IMR-90 (cell line): ENCODE measurements at regions not wholly inside any gene's neighbourhood (a gene's known extent, or its start where the extent isn't known, plus 50 kb on each side); places are given as distances from the start of the nearest gene placed in this dataset.

Experiments
- ATAC-seq: fragments of 200-7000 bp; cut with Tn5 transposase; 2 replicates; pipeline ENCODE4 v1.9.1; 2020; ENCODE audit warnings: low read depth, mild to moderate bottlenecking, moderate library complexity
- BruUV-seq: library from RNA; stranded (reverse); fragments of 400-500 nt; replicated peaks from 2 replicates; lab custom pipeline; 2021; lab: Mats Ljungman, UMichigan
- CTCF ChIA-PET: fragments of 300-600 bp; formaldehyde crosslinking; extraction: SDS; loops from one replicate; lab custom pipeline; 2021; ENCODE audit warnings: antibody characterized with exemption; lab: Yijun Ruan, JAX
- POLR2A ChIA-PET: fragments of 300-600 bp; sonication (Branson Sonifier 250); formaldehyde crosslinking; loops from one replicate; lab custom pipeline; 2022; ENCODE audit warnings: antibody characterized with exemption; ENCODE audit not compliant: unreplicated experiment; lab: Charles Lee
- DNase-seq: peaks from one replicate; pipeline ENCODE4 v3.0.0; 2013
- H2AFZ ChIP-seq: replicated peaks from 2 replicates; pipeline ENCODE3; 2013; ENCODE audit warnings: low read length, mild to moderate bottlenecking; ENCODE audit not compliant: poor library complexity
- H2AK5ac ChIP-seq: 2 replicates; pipeline ENCODE4 v1.6.1; 2013; ENCODE audit warnings: low read depth, low read length, inconsistent platforms
- H2AK9ac ChIP-seq: replicated peaks from 2 replicates; pipeline ENCODE3; 2013; ENCODE audit warnings: mild to moderate bottlenecking, low read depth, low read length, moderate library complexity; ENCODE audit not compliant: poor library complexity
- H2BK120ac ChIP-seq: 2 replicates; pipeline ENCODE4 v1.6.1; 2013; ENCODE audit warnings: low read depth, low read length, inconsistent platforms
- H2BK15ac ChIP-seq: 3 replicates; pipeline ENCODE4 v1.6.1; 2013; ENCODE audit warnings: low read depth, low read length, inconsistent platforms
- H2BK20ac ChIP-seq: 2 replicates; pipeline ENCODE4 v1.6.1; 2013; ENCODE audit warnings: low read depth, mild to moderate bottlenecking, inconsistent platforms, low read length, moderate library complexity
- H2BK5ac ChIP-seq: 2 replicates; pipeline ENCODE4 v1.6.1; 2013; ENCODE audit warnings: mild to moderate bottlenecking, low read depth, low read length, inconsistent platforms; ENCODE audit not compliant: poor library complexity, severe bottlenecking
- H3K14ac ChIP-seq: replicated peaks from 2 replicates; pipeline ENCODE4 v1.6.1; 2013; ENCODE audit warnings: low read depth, low read length, inconsistent platforms
- H3K18ac ChIP-seq: 2 replicates; pipeline ENCODE4 v1.6.1; 2013; ENCODE audit warnings: low read depth, low read length, control low read depth
- H3K23ac ChIP-seq: 2 replicates; pipeline ENCODE4 v1.6.1; 2013; ENCODE audit warnings: low read depth, low read length, inconsistent platforms
- H3K27ac ChIP-seq: 2 replicates; pipeline ENCODE4 v1.5.1; 2013; ENCODE audit warnings: mild to moderate bottlenecking, control low read depth, low read length; ENCODE audit not compliant: insufficient read depth
- H3K27me3 ChIP-seq: 2 replicates; pipeline ENCODE4 v1.6.1; 2013; ENCODE audit warnings: low read length; ENCODE audit not compliant: control insufficient read depth, insufficient read depth
- H3K36me3 ChIP-seq: 2 replicates; pipeline ENCODE4 v1.6.1; 2013; ENCODE audit warnings: low read length, mixed read lengths; ENCODE audit not compliant: control insufficient read depth, insufficient read depth
- H3K4ac ChIP-seq: 2 replicates; pipeline ENCODE4 v1.6.1; 2013; ENCODE audit warnings: low read depth, low read length, inconsistent platforms
- H3K4me1 ChIP-seq: 2 replicates; pipeline ENCODE4 v1.6.1; 2013; ENCODE audit warnings: low read length, mixed read lengths; ENCODE audit not compliant: control insufficient read depth, insufficient read depth
- H3K4me2 ChIP-seq: 2 replicates; pipeline ENCODE4 v1.6.1; 2013; ENCODE audit warnings: low read depth, mild to moderate bottlenecking, control low read depth, low read length, moderate library complexity
- H3K4me3 ChIP-seq: 2 replicates; pipeline ENCODE4 v1.5.1; 2013; ENCODE audit warnings: low read depth, mild to moderate bottlenecking, control low read depth, low read length, moderate library complexity; ENCODE audit not compliant: insufficient read depth
- H3K56ac ChIP-seq: 2 replicates; pipeline ENCODE4 v1.6.1; 2013; ENCODE audit warnings: low read length, inconsistent platforms; ENCODE audit not compliant: insufficient read depth; ENCODE audit errors: extremely low read depth
- H3K79me1 ChIP-seq, 2 experiments: 2 replicates each; pipeline ENCODE4 v1.6.1; 2013; ENCODE audit warnings: low read length in 2 of 2, inconsistent platforms in 1 of 2, low read depth in 1 of 2
- H3K9ac ChIP-seq: 2 replicates; pipeline ENCODE4 v1.6.1; 2013; ENCODE audit warnings: low read depth, low read length, control low read depth
- H3K9me1 ChIP-seq: 2 replicates; pipeline ENCODE4 v1.6.1; 2013; ENCODE audit warnings: low read length, inconsistent platforms; ENCODE audit not compliant: insufficient read depth
- H3K9me3 ChIP-seq: 2 replicates; pipeline ENCODE4 v1.6.1; 2013; ENCODE audit warnings: low read length; ENCODE audit not compliant: control insufficient read depth, insufficient read depth
- H4K20me1 ChIP-seq: 2 replicates; pipeline ENCODE4 v1.6.1; 2013; ENCODE audit warnings: low read length, inconsistent platforms; ENCODE audit not compliant: insufficient read depth
- H4K5ac ChIP-seq: 2 replicates; pipeline ENCODE4 v1.6.1; 2013; ENCODE audit warnings: mild to moderate bottlenecking, low read depth, low read length, control low read depth
- H4K8ac ChIP-seq, 2 experiments: 2 replicates each; pipeline ENCODE4 v1.6.1; 2013; ENCODE audit warnings: low read depth in 2 of 2, low read length in 2 of 2, control low read depth in 1 of 2, inconsistent platforms in 1 of 2
- H4K91ac ChIP-seq: 2 replicates; pipeline ENCODE4 v1.6.1; 2013; ENCODE audit warnings: low read depth, low read length, inconsistent platforms; ENCODE audit not compliant: insufficient read depth
- CEBPB ChIP-seq: IDR thresholded peaks from 2 replicates; pipeline ENCODE4 v1.6.1; 2012; ENCODE audit warnings: low read depth, low read length, improper control_type of control experiment
- FOS ChIP-seq: fragments of 150-350 bp; IDR thresholded peaks from 2 replicates; pipeline ENCODE4 v1.6.1; 2016; ENCODE audit warnings: low read depth, low read length
- MAFK ChIP-seq: IDR thresholded peaks from 2 replicates; pipeline ENCODE4 v1.6.1; 2012; ENCODE audit warnings: low read depth, low read length, improper control_type of control experiment
- MXI1 ChIP-seq: IDR thresholded peaks from 2 replicates; pipeline ENCODE4 v1.6.1; 2012; ENCODE audit warnings: low read depth, mild to moderate bottlenecking, low read length, moderate library complexity, borderline replicate concordance
- POLR2A ChIP-seq: IDR thresholded peaks from 2 replicates; pipeline ENCODE4 v1.6.1; 2012; ENCODE audit warnings: mild to moderate bottlenecking, low read depth, low read length
- RAD21 ChIP-seq: IDR thresholded peaks from 2 replicates; pipeline ENCODE4 v1.6.1; 2012; ENCODE audit warnings: low read length, improper control_type of control experiment
- RCOR1 ChIP-seq: IDR thresholded peaks from 2 replicates; pipeline ENCODE4 v1.6.1; 2012; ENCODE audit warnings: mild to moderate bottlenecking, low read length, improper control_type of control experiment; ENCODE audit not compliant: insufficient replicate concordance
- RFX5 ChIP-seq: IDR thresholded peaks from 2 replicates; pipeline ENCODE4 v1.8.0; 2012; ENCODE audit warnings: low read depth, mild to moderate bottlenecking, low read length, moderate library complexity
- WGBS, 2 experiments: methylation state at CpG; one replicate each; pipeline versions ENCODE4 v1.1.5 to v1.1.7; 2013; ENCODE audit warnings: missing lambda C conversion rate in 2 of 2; ENCODE audit not compliant: insufficient read length in 1 of 2; ENCODE audit errors: extremely low coverage in 2 of 2; 5-methylcytosine and 5-hydroxymethylcytosine counted together
- dilution Hi-C: fragments of 300-500 bp; cut with HindIII; formaldehyde crosslinking; loops from one replicate; pipeline ENCODE4 v1.14.3; 2018; ENCODE audit warnings: low sequenced_read_pairs; ENCODE audit not compliant: unreplicated experiment
- in situ Hi-C: fragments of 300-500 bp; cut with MboI; formaldehyde crosslinking; loops from 3 replicates; pipeline ENCODE4 v1.14.3; 2019; ENCODE audit warnings: low sequenced_read_pairs, inconsistent platforms, mixed read lengths
- intact Hi-C: fragments of 100-400 bp; cut with micrococcal nuclease; formaldehyde crosslinking; loops from 2 replicates; pipeline ENCODE4 v1.10.0; 2022
- TF ChIP-seq, protein P1 (sequence below): conservative IDR thresholded peaks from 2 replicates; pipeline ENCODE4 v1.5.1; 2012; ENCODE audit warnings: mild to moderate bottlenecking, low read depth, low read length, improper control_type of control experiment
- TF ChIP-seq, protein P2 (sequence below): fragments of 150-350 bp; IDR thresholded peaks from 2 replicates; pipeline ENCODE4 v1.6.1; 2016; ENCODE audit warnings: low read depth, mild to moderate bottlenecking, low read length, moderate library complexity, borderline replicate concordance
- TF ChIP-seq, protein P3 (sequence below): fragments of 150-350 bp; IDR thresholded peaks from 2 replicates; pipeline ENCODE4 v1.6.1; 2017; ENCODE audit warnings: mild to moderate bottlenecking, antibody characterized with exemption, low read length, low read depth

DNA sequence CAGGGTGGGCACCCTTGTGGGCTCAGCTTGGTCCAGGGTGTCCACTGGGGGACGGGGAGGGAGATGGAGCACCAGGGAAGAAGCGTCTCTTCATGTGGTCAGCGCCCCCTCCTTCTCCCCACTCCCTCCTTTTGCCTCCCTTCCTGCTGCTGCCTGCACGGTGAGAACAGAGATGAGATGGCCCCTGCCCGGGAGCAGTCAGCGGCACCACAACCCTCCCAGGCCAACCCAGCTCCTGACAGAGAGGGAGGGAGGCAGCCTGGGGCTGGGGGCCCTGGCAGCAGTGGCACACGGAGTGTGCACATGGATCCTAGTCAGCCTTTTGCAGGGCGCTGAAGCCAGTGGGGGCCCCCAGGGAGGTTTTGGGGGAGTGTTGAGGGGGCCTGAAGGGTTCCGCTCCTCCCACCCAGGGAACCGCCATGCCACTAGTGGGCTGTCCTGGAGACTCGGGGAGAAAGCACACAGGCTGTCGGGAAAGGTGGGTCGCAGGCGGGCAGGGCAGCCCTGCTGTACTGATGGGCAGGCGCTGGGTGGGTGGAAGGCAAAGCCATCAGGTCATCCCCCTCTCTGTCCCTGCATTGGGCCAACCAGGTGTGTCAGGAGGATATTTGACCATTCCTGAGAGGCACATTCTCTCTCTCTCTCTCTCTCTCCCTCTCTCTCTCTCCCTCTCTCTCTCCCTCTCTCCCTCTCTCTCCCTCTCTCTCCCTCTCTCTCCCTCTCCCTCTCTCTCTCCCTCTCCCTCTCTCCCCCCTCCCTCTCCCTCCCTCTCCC lies 94.3 kb upstream of the BHLHE23 start:
- ATAC-seq (no peak), DNase-seq (no peak)
- H2BK120ac ChIP-seq = no peak overlapping the region
- no peak overlapping the region for H2AK5ac ChIP-seq
- no peak overlapping the region for H3K4ac ChIP-seq
- intact Hi-C loops = no loop called here
- no peaks in the 10 kb centered on the region for H3K36me3 ChIP-seq
- no peak overlapping the region for H4K91ac ChIP-seq
- H3K79me1 ChIP-seq = no peaks in the 10 kb centered on the region
- TF ChIP-seq, protein P1, sequence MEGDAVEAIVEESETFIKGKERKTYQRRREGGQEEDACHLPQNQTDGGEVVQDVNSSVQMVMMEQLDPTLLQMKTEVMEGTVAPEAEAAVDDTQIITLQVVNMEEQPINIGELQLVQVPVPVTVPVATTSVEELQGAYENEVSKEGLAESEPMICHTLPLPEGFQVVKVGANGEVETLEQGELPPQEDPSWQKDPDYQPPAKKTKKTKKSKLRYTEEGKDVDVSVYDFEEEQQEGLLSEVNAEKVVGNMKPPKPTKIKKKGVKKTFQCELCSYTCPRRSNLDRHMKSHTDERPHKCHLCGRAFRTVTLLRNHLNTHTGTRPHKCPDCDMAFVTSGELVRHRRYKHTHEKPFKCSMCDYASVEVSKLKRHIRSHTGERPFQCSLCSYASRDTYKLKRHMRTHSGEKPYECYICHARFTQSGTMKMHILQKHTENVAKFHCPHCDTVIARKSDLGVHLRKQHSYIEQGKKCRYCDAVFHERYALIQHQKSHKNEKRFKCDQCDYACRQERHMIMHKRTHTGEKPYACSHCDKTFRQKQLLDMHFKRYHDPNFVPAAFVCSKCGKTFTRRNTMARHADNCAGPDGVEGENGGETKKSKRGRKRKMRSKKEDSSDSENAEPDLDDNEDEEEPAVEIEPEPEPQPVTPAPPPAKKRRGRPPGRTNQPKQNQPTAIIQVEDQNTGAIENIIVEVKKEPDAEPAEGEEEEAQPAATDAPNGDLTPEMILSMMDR = no peak
- TF ChIP-seq RCOR1 (no peak), FOS (no peak), POLR2A (no peak), MAFK (no peak), MXI1 (no peak), RAD21 (no peak), CEBPB (no peak), RFX5 (no peak)
- TF ChIP-seq, protein P2, sequence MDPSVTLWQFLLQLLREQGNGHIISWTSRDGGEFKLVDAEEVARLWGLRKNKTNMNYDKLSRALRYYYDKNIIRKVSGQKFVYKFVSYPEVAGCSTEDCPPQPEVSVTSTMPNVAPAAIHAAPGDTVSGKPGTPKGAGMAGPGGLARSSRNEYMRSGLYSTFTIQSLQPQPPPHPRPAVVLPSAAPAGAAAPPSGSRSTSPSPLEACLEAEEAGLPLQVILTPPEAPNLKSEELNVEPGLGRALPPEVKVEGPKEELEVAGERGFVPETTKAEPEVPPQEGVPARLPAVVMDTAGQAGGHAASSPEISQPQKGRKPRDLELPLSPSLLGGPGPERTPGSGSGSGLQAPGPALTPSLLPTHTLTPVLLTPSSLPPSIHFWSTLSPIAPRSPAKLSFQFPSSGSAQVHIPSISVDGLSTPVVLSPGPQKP = no peak
- TF ChIP-seq, protein P3, sequence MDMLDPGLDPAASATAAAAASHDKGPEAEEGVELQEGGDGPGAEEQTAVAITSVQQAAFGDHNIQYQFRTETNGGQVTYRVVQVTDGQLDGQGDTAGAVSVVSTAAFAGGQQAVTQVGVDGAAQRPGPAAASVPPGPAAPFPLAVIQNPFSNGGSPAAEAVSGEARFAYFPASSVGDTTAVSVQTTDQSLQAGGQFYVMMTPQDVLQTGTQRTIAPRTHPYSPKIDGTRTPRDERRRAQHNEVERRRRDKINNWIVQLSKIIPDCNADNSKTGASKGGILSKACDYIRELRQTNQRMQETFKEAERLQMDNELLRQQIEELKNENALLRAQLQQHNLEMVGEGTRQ = no peak
- peaks cover 4% of the 10 kb centered on the region; the same call in 1 of the 2 replicates for H3K4me1 ChIP-seq
- dilution Hi-C loops = no loop called here
- in situ Hi-C loops = no loop called here
- H2BK15ac ChIP-seq = no peak overlapping the region
- H4K20me1 ChIP-seq = no peaks in the 10 kb centered on the region; the same call in 1 of the 2 replicates
- ChIA-PET CTCF (no interaction called here), POLR2A (no interaction called here)
- H3K27me3 ChIP-seq = peaks cover 19% of the 10 kb centered on the region; the same call in 1 of the 2 replicates
- no peak overlapping the region for H2AK9ac ChIP-seq
- no peak overlapping the region for H4K8ac ChIP-seq
- no peak overlapping the region for H3K4me3 ChIP-seq
- no peak overlapping the region for H4K5ac ChIP-seq
- H3K4me2 ChIP-seq = no peak overlapping the region
- no peak overlapping the region for H2AFZ ChIP-seq
- H3K23ac ChIP-seq = no peak overlapping the region
- no peak overlapping the region for H3K9ac ChIP-seq
- no peaks in the 10 kb centered on the region for H3K9me1 ChIP-seq
- H3K27ac ChIP-seq = no peak overlapping the region
- H3K14ac ChIP-seq = no peak overlapping the region
- no peak overlapping the region for H2BK20ac ChIP-seq
- H3K56ac ChIP-seq = no peak overlapping the region
- WGBS, 2 experiments = no CpG with 5 or more reads among the region's 15 CpGs
- H3K18ac ChIP-seq = no peak overlapping the region
- H2BK5ac ChIP-seq = no peak overlapping the region
- peaks cover 2% of the 10 kb centered on the region; the same call in 1 of the 2 replicates for H3K9me3 ChIP-seq
- BruUV-seq = no TSS peak
